GM20431 (cell line): ENCODE measurements at regions not wholly inside any gene's neighbourhood (a gene's known extent, or its start where the extent isn't known, plus 50 kb on each side); places are given as distances from the start of the nearest gene placed in this dataset.
"Not testable (repeated sequence)": the region's sequence is repeated elsewhere in the genome, so short reads cannot be mapped to it uniquely, and the experiment has no call there.

ENCODE experiments used
- in situ Hi-C: fragments of 300-500 bp; cut with MseI, MboI; formaldehyde crosslinking; loops from one replicate; pipeline ENCODE4 v1.15.0; 2020; ENCODE audit warnings: low sequenced_read_pairs; ENCODE audit not compliant: unreplicated experiment

DNA sequence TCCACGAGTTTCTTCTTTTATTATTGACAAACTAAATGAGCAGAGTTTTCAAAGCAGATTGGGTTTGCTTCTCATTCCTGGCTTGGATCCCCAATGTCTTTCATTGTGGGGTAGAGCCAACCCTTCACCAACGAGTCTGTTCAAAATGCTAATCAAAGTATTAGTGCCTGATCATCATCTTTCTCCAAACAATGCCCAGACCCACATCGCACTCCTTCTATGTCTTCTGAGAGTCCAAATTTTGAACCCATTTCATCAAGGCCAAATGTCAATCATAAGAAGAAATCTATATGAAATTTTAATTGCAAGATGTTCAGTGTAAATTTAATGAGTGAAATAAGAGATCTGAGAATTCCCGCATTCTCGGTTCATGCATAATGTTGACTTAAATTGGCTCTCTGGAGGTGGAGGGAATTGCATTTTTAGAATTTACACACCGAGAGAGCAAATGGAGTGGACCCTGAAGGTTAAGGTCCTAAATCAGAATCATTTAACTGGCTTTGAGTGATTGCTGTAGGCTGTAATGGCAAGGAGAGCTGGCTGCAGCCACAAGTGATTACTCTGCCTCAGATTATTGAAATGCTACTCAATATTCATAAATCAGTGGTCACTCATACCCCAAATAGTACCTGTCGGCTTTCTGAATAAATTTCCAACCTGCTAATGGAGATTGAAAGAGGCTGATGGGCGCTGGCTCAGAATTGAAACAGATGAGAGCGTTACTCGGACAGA, 602.9 kb downstream of the TYW1 start:
- in situ Hi-C loops, result no loop called here

DNA sequence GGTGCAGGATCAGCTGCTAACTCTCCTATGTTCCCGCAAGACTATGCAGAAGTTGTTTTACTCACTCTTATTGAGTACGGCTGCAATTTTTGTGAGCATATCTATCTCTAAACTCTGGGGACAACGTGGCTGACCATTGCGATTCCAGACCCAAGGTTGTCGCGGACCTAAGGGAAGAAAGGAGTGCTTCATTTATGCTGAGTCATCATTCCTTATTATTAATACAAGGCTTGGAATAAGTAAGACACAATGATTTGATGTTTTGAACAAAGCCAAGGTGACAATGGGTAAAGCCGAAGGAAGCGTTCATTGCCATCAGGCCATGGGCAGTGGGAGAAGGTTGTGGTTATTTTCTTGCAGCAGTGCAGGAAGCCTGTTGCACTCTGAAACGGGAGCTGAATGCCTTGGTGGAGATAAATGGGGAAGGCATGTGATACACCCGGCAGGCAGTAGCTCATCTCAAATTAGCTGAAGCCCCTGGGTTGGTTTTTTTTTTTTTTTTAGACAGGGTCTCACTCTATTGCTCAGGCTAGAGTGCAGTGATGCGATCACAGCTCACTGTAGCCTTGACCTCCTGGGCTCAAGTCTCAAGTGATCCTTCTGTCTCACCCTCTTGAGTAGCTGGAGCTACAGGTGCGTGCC, 605.7 kb downstream of the TYW1 start:
- in situ Hi-C loops, result no loop called here

- in situ Hi-C loops, result no loop called here
Observed at GRCh38 chr7:67604461-67605386, 608.1 kb downstream of the TYW1 start.

GRCh38 chr7:67608806-67609205, 612.2 kb downstream of the TYW1 start:
- in situ Hi-C loops, result no loop called here

- in situ Hi-C loops, result no loop called here
Observed at GRCh38 chr7:67610897-67611296, 614.3 kb downstream of the TYW1 start.

GRCh38 chr7:67614843-67615242, 618.2 kb downstream of the TYW1 start:
- in situ Hi-C loops, result no loop called here

- in situ Hi-C loops, result no loop called here
Observed at GRCh38 chr7:67616517-67616916, 619.9 kb downstream of the TYW1 start.

DNA sequence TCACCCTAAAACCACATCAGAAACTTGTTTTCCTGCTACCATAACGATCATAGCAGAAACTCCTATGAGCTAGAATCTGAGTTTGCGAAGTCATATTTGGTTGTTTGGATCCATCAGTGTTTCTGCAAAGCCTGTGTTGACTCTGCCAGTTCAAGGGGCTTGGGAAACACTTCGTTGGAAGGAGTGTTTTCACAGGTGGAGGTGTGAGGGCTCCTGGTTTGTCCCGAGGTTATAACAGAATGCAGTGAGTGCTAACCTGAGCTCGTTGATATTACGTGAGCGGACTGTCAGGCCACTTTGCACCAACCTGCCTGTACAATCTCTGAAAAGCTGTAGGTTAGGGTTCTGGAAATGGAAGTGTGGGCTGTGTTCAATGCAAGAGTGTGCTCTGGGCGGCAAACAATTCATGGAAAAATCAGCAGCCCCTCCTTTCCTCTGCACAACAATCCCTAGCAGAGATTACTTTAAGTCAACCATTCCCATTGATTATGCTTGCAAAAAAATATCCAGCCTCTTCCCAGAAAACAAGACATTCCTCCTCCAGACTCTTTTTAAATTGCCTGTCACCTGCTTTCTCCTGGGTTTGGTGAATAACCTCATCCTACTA, 622.0 kb downstream of the TYW1 start:
- in situ Hi-C loops, result no loop called here

GRCh38 chr7:67619175-67619574, 622.5 kb downstream of the TYW1 start:
- in situ Hi-C loops, result no loop called here

GRCh38 chr7:67620216-67620933, 623.7 kb downstream of the TYW1 start:
- in situ Hi-C loops, result no loop called here

DNA sequence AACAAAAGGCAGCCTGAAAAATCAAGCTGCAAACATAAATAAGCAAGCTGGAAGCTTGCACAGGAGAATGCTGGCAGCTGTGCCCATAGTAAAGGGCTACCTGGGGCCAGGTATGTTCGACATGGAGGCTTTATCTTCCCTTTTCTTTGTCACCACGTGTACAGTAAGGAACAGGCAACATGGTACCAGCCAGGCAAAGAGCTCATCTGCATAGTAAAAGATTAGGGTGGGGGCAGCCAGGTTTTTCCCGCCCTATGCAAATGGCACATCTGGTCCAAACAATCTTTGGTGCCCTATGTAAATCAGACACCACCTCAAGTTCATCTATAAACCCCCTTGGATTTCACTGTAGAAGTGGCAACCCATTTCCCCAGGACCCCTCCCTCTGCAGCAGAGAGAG, 625.1 kb downstream of the TYW1 start:
- in situ Hi-C loops, result no loop called here

GRCh38 chr7:67625257-67625737, 628.7 kb downstream of the TYW1 start:
- in situ Hi-C loops, result no loop called here

DNA sequence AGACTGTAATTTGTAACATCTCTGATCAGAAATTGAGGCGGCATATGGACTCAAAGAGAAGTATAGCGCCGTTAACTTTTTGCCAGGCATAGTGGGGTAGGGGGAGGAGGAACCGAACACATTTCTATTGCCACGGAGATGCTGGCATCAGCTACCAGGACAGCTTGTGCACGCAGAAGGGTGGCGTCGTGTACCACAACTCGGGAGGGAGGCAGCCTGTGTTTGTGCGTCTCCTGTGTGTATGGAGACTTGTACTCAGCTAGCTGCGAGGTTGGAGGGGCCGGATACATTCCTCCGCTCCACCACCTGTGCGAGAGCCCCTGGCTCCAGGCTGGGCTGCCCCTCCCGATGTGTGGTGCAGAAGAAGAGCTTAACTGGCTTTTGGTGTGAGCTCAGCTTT, 634.8 kb downstream of the TYW1 start:
- in situ Hi-C loops, result no loop called here

- in situ Hi-C loops, result no loop called here
Observed at GRCh38 chr7:67635271-67635670, 638.6 kb downstream of the TYW1 start.

DNA sequence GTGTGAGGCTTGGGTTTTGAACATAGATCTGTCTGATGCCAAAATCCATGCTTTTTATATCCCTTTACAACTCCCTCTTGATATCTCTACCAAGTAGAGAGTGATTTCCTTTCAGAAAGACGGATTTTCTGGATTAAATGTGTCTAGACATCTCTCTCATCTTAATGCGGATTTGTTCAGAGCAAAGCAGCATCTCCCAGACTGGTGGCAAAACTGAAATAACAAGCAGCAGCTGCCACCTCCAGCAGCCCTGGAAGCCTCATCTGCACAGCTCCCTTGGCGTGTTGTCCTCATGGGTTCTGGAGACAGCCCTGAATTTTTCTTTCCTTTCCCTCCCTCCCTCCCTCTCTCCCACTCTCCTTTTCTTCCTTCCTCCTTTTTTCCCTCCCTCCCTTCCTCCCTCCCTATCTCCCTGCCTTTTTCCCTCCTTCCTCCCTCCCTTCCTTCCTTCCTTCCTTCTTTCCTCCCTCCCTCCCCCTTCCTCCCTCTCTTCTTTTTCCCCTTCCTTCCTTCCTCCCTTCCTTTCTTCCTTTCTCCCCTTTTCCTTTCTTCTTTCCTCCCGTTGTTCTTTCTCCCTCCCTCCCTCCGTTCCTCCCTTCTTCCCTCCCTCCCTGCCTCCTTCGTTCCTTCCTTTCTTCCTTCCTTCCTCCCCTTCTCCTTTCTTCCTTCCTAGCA, 639.9 kb downstream of the TYW1 start:
- in situ Hi-C loops, result no loop called here

GRCh38 chr7:67637023-67637358, 640.4 kb downstream of the TYW1 start:
- in situ Hi-C loops, result no loop called here

GRCh38 chr7:67642542-67642941, 645.9 kb downstream of the TYW1 start:
- in situ Hi-C loops, result not testable (repeated sequence)

GRCh38 chr7:67644151-67644550, 647.5 kb downstream of the TYW1 start:
- in situ Hi-C loops, result no loop called here

DNA sequence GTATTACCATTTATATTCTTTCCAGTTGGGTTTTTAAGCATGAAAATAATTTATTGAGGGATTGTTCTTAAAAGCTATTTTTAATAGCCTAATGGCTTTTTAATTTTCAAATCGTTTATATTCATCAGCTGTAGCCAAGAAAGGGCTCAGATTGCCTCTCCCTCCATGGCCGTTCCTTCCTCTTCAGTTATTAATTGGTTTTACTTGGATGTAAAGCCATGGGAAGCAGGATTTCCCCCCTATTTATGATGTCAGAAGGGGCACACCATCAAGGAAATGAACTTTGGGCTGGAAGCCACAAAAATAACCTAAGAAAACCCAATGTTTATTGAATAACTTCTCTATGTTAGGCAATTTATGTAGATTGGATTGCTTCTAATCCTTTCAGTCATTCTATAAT, 656.3 kb downstream of the TYW1 start:
- in situ Hi-C loops, result no loop called here
